ENCODE measurements at regions not wholly inside any gene's neighbourhood (a gene's known extent, or its start where the extent isn't known, plus 50 kb on each side); places are given as distances from the start of the nearest gene placed in this dataset.

GRCh38 chr10:20993389-20993788, 96.3 kb upstream of the NEBL start:
- no peak for FAIRE-seq
- TF ChIP-seq EZH2 (IDR thresholded peaks at IDR 0.05; ENCODE audit: low read length) (no peak), CTCF (optimal IDR thresholded peaks at IDR 0.05 in 1 of 3, IDR thresholded peaks at IDR 0.05 in 1 of 3, conservative IDR thresholded peaks at IDR 0.05 in 1 of 3; ENCODE audit: extremely low read depth in 1 of 3, insufficient read depth in 2 of 3, low read length in 3 of 3) (no peak)
- dilution Hi-C loops (cut with MboI; ENCODE audit: extremely low pct_ligation_motif_present, low sequenced_read_pairs): no loop called here

GRCh38 chr10:20991526-20991925, 94.4 kb upstream of the NEBL start:
- no peak for DNase-seq (ENCODE audit: low read depth, low spot score)
- H3K79me2 ChIP-seq (ENCODE audit: control insufficient read depth, insufficient read depth, low read length): no peaks in the 10 kb centered on the region
- no peaks in the 10 kb centered on the region for H4K20me1 ChIP-seq (ENCODE audit: control insufficient read depth, extremely low read depth, insufficient read depth, low read length)
- H3K4me3 ChIP-seq (ENCODE audit: control insufficient read depth in 2 of 3, extremely low read depth in 1 of 3, insufficient read depth in 2 of 3, low read depth in 1 of 3, low read length in 3 of 3): no peak overlapping the region
- no peak overlapping the region for H2AFZ ChIP-seq (ENCODE audit: control insufficient read depth, low read length)
- no peaks in the 10 kb centered on the region for H3K9me3 ChIP-seq (ENCODE audit: control insufficient read depth, low read depth, low read length)
- H3K9me1 ChIP-seq (ENCODE audit: control insufficient read depth, extremely low read depth, insufficient read depth, low read length): no peaks in the 10 kb centered on the region
- FAIRE-seq: no peak
- no peak overlapping the region for H3K4me2 ChIP-seq (ENCODE audit: control insufficient read depth, extremely low read depth, insufficient read depth, low read depth, low read length)
- dilution Hi-C loops (cut with MboI; ENCODE audit: extremely low pct_ligation_motif_present, low sequenced_read_pairs): no loop called here
- peaks cover 7% of the 10 kb centered on the region for H3K4me1 ChIP-seq (ENCODE audit: control insufficient read depth, extremely low read depth, insufficient read depth, low read length)
- no peaks in the 10 kb centered on the region for H3K36me3 ChIP-seq (ENCODE audit: control insufficient read depth in 2 of 2, extremely low read depth in 1 of 2, insufficient read depth in 2 of 2, low read length in 2 of 2)
- no peak overlapping the region for H3K27ac ChIP-seq (ENCODE audit: control insufficient read depth, insufficient read depth, low read length)
- H3K27me3 ChIP-seq (ENCODE audit: control insufficient read depth, extremely low read depth, insufficient read depth, low read length): no peaks in the 10 kb centered on the region
- TF ChIP-seq CTCF (optimal IDR thresholded peaks at IDR 0.05 in 1 of 3, IDR thresholded peaks at IDR 0.05 in 1 of 3, conservative IDR thresholded peaks at IDR 0.05 in 1 of 3; ENCODE audit: extremely low read depth in 1 of 3, insufficient read depth in 2 of 3, low read length in 3 of 3) (no peak), EZH2 (IDR thresholded peaks at IDR 0.05; ENCODE audit: low read length) (no peak)
- no peak overlapping the region for H3K9ac ChIP-seq (ENCODE audit: control insufficient read depth, extremely low read depth, insufficient read depth, low read length)

More at GRCh38 chr10:20993389-20993788, 96.3 kb upstream of the NEBL start:
- Histone ChIP-seq H3K9me1 (ENCODE audit: control insufficient read depth, extremely low read depth, insufficient read depth, low read length) (no peaks in the 10 kb centered on the region), H3K27me3 (ENCODE audit: control insufficient read depth, extremely low read depth, insufficient read depth, low read length) (no peaks in the 10 kb centered on the region), H3K4me3 (ENCODE audit: control insufficient read depth in 2 of 3, extremely low read depth in 1 of 3, insufficient read depth in 2 of 3, low read depth in 1 of 3, low read length in 3 of 3) (no peak overlapping the region), H3K79me2 (ENCODE audit: control insufficient read depth, insufficient read depth, low read length) (no peaks in the 10 kb centered on the region), H3K36me3 (ENCODE audit: control insufficient read depth in 2 of 2, extremely low read depth in 1 of 2, insufficient read depth in 2 of 2, low read length in 2 of 2) (no peaks in the 10 kb centered on the region), H3K9me3 (ENCODE audit: control insufficient read depth, low read depth, low read length) (no peaks in the 10 kb centered on the region), H4K20me1 (ENCODE audit: control insufficient read depth, extremely low read depth, insufficient read depth, low read length) (no peaks in the 10 kb centered on the region), H3K9ac (ENCODE audit: control insufficient read depth, extremely low read depth, insufficient read depth, low read length) (no peak overlapping the region), H2AFZ (ENCODE audit: control insufficient read depth, low read length) (no peak overlapping the region), H3K4me1 (ENCODE audit: control insufficient read depth, extremely low read depth, insufficient read depth, low read length) (peaks cover 7% of the 10 kb centered on the region), H3K4me2 (ENCODE audit: control insufficient read depth, extremely low read depth, insufficient read depth, low read depth, low read length) (no peak overlapping the region), H3K27ac (ENCODE audit: control insufficient read depth, insufficient read depth, low read length) (no peak overlapping the region)
- DNase-seq (ENCODE audit: low read depth, low spot score): no peak

All from keratinocyte (primary cell).